Ishikawa (cell line): ENCODE measurements at regions not wholly inside any gene's neighbourhood (a gene's known extent, or its start where the extent isn't known, plus 50 kb on each side); places are given as distances from the start of the nearest gene placed in this dataset.

Experiments
- CEBPB ChIP-seq: IDR thresholded peaks from 2 replicates; pipeline ENCODE4 v1.6.1; 2012
- CREB1 ChIP-seq: IDR thresholded peaks from 2 replicates; pipeline ENCODE4 v1.6.1; 2012; ENCODE audit warnings: low read depth
- EGR1 ChIP-seq: IDR thresholded peaks from 2 replicates; pipeline ENCODE4 v1.6.1; 2012
- EP300 ChIP-seq: IDR thresholded peaks from 2 replicates; pipeline ENCODE4 v1.6.1; 2012; ENCODE audit warnings: borderline replicate concordance
- FOXM1 ChIP-seq: IDR thresholded peaks from 2 replicates; pipeline ENCODE4 v1.6.1; 2012; ENCODE audit warnings: low read depth, borderline replicate concordance
- MAX ChIP-seq: IDR thresholded peaks from 2 replicates; pipeline ENCODE4 v1.6.1; 2012
- NFIC ChIP-seq: IDR thresholded peaks from 2 replicates; pipeline ENCODE4 v1.6.1; 2012
- RAD21 ChIP-seq: IDR thresholded peaks from 2 replicates; pipeline ENCODE4 v1.6.1; 2012; ENCODE audit warnings: low read depth
- TAF1 ChIP-seq: IDR thresholded peaks from 2 replicates; pipeline ENCODE4 v1.6.1; 2012; ENCODE audit warnings: low read depth, mild to moderate bottlenecking
- TCF12 ChIP-seq: IDR thresholded peaks from 2 replicates; pipeline ENCODE4 v1.6.1; 2012; ENCODE audit warnings: low read depth
- TEAD4 ChIP-seq: IDR thresholded peaks from 2 replicates; pipeline ENCODE4 v1.6.1; 2012
- YY1 ChIP-seq: IDR thresholded peaks from 2 replicates; pipeline ENCODE4 v1.6.1; 2012; ENCODE audit warnings: low read depth
- ZBTB7A ChIP-seq: IDR thresholded peaks from 2 replicates; pipeline ENCODE4 v1.6.1; 2012; ENCODE audit warnings: low read depth
- TF ChIP-seq, protein P1 (sequence below): IDR thresholded peaks from 2 replicates; pipeline ENCODE4 v1.6.1; 2012; ENCODE audit warnings: low read depth, mild to moderate bottlenecking
- TF ChIP-seq, protein P2 (sequence below): IDR thresholded peaks from 2 replicates; pipeline ENCODE4 v1.6.1; 2012

- TF ChIP-seq CEBPB = no peak
- no peak for TF ChIP-seq CREB1
- no peak for TF ChIP-seq ZBTB7A
- TF ChIP-seq MAX = no peak
- TF ChIP-seq RAD21 = no peak
- no peak for TF ChIP-seq FOXM1
- no peak for TF ChIP-seq NFIC
- TF ChIP-seq TEAD4 = no peak
- TF ChIP-seq, protein P1, sequence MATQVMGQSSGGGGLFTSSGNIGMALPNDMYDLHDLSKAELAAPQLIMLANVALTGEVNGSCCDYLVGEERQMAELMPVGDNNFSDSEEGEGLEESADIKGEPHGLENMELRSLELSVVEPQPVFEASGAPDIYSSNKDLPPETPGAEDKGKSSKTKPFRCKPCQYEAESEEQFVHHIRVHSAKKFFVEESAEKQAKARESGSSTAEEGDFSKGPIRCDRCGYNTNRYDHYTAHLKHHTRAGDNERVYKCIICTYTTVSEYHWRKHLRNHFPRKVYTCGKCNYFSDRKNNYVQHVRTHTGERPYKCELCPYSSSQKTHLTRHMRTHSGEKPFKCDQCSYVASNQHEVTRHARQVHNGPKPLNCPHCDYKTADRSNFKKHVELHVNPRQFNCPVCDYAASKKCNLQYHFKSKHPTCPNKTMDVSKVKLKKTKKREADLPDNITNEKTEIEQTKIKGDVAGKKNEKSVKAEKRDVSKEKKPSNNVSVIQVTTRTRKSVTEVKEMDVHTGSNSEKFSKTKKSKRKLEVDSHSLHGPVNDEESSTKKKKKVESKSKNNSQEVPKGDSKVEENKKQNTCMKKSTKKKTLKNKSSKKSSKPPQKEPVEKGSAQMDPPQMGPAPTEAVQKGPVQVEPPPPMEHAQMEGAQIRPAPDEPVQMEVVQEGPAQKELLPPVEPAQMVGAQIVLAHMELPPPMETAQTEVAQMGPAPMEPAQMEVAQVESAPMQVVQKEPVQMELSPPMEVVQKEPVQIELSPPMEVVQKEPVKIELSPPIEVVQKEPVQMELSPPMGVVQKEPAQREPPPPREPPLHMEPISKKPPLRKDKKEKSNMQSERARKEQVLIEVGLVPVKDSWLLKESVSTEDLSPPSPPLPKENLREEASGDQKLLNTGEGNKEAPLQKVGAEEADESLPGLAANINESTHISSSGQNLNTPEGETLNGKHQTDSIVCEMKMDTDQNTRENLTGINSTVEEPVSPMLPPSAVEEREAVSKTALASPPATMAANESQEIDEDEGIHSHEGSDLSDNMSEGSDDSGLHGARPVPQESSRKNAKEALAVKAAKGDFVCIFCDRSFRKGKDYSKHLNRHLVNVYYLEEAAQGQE = no peak
- TF ChIP-seq, protein P2, sequence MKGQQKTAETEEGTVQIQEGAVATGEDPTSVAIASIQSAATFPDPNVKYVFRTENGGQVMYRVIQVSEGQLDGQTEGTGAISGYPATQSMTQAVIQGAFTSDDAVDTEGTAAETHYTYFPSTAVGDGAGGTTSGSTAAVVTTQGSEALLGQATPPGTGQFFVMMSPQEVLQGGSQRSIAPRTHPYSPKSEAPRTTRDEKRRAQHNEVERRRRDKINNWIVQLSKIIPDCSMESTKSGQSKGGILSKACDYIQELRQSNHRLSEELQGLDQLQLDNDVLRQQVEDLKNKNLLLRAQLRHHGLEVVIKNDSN = no peak
- TF ChIP-seq TCF12 = no peak
- TF ChIP-seq TAF1 = no peak
- no peak for TF ChIP-seq YY1
- no peak for TF ChIP-seq EGR1
- TF ChIP-seq EP300 = no peak
Measured at GRCh38 chr3:104614564-104614963, 752.1 kb upstream of the ALCAM start.

DNA sequence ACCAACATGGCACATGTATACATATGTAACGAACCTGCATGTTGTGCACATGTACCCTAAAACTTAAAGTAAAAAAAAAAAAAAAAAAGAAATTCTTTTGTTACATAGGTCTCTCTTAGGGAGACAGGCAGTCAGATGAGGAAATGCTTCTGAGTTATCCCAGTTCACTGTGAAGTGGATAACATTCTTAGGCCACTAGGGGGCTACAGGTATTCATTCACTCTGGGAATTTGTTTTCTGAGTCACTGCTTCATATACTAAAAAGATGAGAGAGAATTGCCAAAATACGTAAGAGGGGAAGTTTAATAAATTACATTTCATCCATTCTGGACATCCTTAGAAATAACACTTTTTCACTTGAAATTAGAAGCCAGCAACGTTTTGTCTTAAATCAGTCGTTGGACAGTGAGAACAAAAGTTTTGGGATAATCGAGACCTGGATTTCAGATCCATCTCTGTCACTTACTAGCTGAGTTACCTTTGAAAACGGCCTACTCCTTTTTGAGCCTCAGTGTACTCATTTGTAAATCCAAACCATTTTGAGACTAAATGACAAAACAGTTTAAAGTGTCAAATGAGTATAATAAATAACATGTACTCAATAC lies 738.4 kb upstream of the ALCAM start:
- TF ChIP-seq ZBTB7A = no peak
- TF ChIP-seq RAD21 = peak; percentile 53

DNA sequence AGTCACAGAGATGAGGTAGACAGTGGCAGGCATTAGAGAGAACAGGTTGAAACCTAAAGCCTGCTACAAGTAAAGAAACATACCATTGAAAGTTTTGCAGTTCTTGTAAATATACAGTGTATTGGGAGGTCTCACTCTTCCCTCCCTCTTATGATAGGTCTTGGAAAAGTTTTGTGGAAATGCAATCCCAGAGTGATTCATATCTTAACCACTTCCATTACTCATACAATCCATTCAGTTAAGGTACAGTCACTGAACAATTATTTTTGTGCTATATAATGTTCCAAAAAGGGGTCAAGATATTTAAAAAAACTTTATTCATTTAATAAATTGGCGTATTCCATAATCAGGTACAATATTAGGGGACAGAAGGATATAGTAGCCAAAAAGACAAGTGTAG lies 737.7 kb upstream of the ALCAM start:
- TF ChIP-seq TAF1 (no peak), TCF12 (no peak), CREB1 (no peak), CEBPB (no peak), FOXM1 (no peak), NFIC (no peak), TEAD4 (no peak), YY1 (no peak)
- TF ChIP-seq, protein P1 = no peak
- TF ChIP-seq, protein P2 = no peak

DNA sequence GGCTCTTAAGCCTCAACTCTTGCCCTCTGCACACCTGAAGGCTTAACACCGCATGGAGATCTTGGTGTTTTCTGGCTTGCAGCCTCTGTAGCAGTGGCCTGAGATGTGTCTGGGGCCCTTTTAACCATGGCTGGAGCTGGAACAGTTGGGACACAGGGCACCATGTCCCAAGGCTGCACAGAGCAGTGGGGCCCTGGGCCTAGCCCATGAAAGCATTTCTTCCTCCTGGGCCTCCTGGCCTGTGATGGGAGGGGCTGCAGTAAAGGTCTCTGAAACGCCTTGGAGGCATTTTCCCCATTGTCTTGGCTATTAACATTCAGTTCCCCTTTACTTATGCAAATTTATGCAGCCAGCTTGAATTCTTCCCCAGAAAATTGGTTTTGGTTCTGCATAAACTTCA lies 735.5 kb upstream of the ALCAM start:
- TF ChIP-seq EGR1 = no peak
- no peak for TF ChIP-seq NFIC
- TF ChIP-seq, protein P1 = no peak
- no peak for TF ChIP-seq MAX

DNA sequence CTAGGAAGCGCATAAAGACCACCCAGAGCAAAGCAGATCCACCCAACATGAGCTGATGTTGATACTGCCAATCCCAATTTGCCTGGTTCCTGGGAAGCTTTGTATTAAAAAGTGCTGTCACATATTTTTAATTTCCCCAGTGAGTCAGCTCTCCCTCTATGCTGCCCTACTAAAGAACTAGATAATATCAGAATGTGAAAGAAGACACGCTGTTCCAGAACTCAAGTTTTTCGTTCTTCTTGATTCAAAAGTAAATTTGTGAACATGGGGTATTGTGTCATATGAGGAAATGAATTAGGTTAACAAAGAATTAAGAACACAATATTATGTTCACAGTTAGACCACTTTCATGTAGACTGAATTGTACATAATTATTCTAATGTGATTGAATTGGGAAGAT lies 734.2 kb upstream of the ALCAM start:
- TF ChIP-seq FOXM1 (no peak), CREB1 (no peak), YY1 (no peak), RAD21 (no peak), NFIC (no peak)
